NOMO-1 treated with dmso at 0.1 percent for 144 hours (cell line): ENCODE measurements at regions not wholly inside any gene's neighbourhood (a gene's known extent, or its start where the extent isn't known, plus 50 kb on each side); places are given as distances from the start of the nearest gene placed in this dataset.

Source experiments
- DNase-seq: peaks from one replicate; lab custom pipeline; 2025; ENCODE audit not compliant: unreplicated experiment; lab: John Stamatoyannopoulos, UW

DNA sequence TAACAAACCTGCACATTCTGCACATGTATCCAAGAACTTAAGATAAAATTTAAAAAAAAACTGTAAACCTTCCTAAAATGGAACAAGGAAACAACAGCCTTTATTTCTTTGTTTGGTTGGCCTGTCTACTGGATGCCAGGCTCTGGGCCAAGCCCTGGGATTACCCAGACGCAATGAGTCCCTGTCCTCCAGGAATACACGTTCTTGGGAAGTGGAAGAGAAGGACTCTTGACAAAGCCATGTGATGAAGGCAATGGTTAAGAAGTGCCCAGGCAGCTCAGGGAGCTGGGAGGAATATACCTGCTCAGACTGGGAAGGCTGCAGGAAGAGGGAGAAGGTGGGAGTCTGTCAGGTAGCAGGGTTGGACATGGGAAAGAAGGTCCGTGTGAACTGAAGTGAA is 115.4 kb downstream of the AXIN2 start:
- DNase-seq, result no peak

DNA sequence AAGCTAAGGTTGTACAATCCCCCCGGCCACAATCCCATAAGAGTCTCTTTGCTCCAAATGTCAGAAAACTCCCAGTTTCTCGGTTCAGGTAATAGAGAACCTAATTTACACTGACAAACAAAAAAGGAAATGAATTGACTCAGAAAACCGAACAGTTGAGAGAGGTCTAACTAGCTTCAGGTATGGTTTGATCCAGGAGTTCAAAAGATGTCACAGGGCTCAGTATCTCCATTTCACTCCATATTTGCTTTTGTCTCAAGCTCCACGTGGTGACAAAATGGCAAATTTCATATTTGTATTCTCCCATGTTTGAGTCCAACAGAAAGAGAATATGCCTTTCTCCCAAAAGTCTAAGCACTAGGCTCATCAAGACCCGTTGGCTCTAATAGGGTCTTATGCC is 117.4 kb downstream of the AXIN2 start:
- no peak for DNase-seq

DNA sequence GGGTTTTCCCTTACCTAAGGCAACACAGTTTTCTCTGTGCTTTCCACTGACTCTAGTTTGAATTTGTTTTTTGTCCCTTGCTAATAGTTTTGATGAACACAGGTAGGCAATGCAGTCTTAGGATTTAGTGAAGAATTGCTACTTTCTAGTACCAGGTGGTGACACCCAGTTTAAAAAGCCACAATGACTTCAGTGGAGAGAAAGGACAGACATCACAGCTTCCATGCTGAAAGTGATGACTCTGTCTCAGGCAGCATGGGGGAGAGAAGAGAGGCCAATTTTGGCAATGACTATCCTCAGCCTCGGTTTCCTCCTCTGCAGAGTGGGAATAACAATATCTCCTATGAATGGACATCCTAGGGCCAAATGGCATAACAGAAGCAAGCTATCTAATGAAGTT is 118.8 kb downstream of the AXIN2 start:
- no peak for DNase-seq

DNA sequence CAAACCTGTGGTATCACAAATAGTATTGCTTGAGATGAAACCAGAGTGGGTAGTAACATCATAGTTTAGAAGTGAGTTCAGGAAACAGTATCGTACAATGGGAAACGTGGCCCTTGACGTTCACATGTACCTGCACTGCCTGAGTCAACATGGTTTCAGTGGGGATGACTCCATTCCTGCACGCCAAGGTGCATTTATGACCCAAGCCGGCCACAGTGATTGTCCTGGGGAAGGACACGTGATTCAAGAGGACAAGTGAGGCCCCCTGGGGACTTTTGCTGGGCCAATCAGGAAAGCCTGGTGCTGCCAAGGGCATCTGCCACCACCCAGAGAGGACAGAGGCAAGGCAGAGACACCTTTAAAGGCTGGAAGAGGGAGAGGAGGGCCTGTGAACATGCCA is 119.2 kb downstream of the AXIN2 start:
- DNase-seq, result no peak

DNA sequence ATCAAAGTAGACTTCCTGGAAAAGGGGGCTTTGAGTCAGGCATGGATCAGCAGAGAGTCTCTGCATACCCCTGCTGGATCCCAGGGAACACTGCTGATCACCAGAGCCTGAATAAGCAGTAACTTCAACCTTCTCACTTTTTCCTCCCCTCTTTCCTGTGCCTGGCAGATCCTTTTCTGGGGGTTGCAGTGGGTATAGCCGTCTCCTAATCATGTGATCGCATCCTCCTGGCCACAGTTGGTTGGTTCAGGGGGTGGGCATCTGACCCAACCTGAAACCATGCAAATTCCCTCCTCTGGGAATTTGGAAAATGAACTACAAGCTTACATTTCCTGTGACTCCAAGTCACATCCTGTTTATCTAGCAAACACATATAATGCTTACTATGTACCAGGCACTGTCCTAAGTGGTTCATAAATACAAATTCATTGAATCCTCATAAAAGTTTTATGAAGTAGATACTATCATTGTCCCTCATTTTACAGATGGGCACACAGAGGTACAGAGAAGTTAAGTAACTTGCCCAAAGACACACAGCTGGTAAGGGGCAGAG is 120.3 kb downstream of the AXIN2 start:
- no peak for DNase-seq

DNA sequence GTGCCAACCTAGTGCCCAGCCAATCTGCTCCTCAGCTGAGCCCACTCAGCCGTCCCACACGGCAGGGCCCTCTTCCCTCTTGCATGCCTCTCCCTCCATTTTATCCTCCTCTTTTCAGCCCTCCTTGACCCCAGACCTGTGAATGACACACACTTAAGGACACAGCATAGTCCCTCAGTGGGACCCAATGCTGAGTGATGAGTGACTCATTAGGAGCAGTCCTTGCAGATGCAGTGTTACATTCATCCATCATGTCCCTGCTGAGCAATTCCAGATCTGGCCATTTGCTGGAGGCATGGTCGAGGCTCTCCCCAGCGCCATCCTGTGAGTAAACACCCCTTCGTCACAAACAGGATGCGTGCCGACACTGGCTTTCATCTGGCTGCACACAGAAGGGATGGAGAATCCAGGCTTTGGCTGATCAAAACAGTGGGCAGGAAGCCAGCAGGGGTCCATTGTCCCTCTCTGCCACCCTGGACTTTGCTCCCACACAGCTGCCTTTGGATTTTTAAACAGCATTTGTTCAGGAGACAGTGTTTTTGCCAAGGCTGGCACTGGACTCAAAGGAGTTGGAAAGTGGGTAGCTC is 122.6 kb downstream of the AXIN2 start:
- DNase-seq, result no peak

DNA sequence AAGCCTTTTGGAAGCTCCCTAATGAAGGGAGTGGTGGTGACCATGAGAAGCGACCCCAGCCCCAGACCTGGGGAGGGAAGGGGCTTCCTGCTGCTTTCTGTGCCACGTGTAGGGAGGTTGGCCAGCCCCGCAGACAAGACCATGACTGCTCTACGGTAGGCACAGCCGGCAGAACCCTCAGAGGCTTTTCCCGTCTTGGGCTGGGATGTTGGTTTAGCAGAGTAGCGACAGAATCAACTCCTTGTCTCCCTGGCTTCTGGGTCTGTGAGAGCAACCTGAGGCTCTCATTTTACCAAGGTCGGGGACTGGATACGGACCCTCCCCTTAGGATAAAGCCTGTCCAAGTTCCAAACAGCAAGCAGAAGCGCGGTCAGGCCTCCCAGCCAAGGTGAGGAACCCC is 123.3 kb downstream of the AXIN2 start:
- no peak for DNase-seq

DNA sequence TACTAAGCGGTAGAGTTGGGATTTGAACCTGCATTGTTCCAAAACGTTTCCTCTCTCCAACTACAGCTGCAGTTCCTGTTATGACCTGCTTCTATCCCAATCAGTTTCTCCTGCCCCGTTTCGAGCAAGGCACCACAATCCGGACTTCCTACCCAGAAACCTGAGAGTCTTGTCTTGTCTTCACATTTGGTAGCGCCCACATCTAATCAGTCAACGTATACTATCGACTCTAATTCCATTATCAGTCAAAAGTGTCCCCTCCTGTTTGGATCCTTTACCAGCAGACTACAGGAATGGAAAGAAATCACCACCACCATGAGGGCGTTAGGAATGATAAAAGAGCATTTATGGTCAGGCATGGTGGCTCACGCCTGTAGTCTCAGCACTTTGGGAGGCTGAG is 124.6 kb downstream of the AXIN2 start:
- DNase-seq, result no peak

DNA sequence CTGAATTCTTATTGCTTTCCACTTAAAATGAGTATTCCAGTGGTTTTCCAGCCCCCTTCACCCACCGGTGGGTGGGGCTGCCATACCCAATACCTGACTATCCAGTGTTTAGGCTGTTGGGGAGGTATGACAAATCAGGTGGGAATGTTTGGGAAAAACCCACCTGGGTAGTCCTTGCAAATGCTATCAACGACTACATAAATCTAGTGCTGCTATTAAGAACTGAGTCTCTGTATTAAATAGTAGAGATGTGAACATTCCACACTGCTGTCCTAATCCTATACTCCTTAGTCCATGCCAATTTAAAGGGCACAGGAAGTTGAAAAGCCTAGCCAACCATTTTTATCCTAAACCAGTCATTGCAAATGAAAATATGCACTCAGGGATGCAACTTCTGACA is 126.6 kb downstream of the AXIN2 start:
- DNase-seq, result no peak

DNA sequence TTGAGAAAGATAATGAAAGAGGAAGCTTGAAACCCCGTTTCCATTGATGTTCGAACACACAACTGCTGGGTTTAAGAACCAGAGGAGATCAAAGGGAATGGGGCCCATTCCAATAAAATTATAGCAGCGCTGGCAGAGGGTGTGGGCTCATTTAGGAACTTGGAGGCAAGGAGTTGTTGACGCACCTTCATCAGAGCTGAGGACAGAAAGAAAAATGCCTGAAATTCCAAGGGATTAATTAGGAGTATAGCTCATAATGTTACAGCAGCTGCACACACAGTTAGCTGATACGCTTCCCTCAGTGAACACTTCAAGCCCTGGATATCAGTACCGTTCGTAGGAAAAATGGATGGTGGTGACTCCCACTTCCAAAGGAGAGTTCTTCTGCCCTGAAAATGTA is 127.2 kb downstream of the AXIN2 start:
- DNase-seq, result no peak

DNA sequence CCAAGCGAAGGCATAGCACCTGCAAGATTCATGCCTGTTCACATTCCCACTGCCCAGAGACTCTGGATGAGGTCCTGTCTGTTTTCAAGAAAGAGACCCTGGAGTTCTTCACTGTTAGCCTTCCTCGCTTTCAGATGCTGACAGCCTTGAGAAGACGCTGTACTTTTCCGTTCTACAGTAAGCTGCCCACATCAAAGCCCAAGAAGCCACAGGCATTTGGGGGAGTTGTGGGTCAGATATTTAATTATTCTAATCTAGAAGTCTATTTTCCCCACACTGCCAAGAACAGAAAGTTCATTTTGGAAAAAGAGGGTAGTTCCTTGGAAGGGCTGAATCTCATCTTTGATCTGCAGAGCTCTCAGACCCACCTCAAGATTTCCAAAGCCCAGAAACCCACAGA is 127.9 kb downstream of the AXIN2 start:
- DNase-seq, result no peak

DNA sequence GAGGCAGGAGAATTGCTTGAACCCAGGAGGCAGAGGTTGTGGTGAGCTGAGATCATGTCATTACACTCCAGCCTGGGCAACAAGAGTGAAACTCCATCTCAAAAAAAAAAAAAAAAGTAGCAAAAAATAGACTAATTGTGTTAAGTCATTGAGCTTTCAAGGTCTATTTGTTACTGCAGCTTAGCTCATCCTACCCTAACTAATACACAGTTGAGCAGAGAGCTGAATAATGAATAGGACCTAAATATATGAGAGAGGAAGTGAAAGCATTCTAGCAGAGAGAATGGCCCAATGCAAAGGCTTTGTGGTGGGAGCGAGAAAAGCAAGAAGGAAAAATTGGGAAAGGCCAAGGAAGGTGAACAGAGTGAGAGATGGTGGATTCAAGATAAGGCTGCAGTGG is 128.3 kb downstream of the AXIN2 start:
- DNase-seq, result no peak

DNA sequence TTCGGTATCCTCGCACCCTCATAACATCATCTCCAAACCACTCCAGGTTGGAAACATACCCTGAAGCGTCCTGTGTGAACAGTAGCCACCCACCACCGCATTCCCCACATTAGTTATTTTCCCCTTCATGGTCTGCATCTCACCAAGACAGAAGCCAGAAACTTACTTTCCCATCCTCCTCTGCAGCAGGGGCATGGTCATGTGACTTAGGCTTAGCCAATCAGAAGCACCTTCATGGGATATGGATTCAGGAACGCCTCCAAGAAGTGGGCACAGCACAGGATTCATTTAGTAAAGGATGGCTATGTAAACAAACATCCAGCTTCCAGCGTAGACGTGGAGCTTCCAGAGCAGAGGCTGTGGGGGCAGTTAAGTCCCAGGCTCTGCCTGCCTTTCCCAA is 130.3 kb downstream of the AXIN2 start:
- no peak for DNase-seq

DNA sequence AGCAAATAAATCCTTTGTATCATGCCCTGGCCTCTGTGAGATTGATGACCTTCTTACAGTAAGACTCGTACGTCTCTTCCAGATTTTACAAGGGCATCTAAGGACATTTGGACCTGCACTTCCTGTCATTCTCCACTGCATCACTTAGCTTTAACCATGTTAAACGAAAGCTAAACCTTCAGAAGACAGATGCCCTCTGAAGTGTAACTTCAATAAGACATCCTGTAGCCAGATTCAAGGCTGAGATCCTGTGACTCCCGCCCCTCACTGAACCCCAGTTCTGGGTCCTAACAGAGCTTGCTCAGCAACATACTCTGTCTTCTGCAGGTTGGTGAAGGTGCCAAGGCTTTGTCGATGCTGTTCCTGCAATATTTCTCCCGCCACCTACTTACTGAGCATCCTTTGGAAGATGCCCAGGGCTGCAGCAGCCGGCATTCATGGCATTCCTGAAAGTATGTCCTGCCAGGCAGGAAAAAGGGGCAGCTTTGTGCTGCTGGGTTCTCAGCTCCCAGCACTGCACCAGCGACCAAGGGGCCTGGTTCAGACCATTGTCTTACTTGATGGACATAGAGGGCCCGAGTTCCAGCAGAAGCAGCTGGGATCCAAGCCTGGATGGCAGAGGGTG is 131.1 kb downstream of the AXIN2 start:
- no peak for DNase-seq

DNA sequence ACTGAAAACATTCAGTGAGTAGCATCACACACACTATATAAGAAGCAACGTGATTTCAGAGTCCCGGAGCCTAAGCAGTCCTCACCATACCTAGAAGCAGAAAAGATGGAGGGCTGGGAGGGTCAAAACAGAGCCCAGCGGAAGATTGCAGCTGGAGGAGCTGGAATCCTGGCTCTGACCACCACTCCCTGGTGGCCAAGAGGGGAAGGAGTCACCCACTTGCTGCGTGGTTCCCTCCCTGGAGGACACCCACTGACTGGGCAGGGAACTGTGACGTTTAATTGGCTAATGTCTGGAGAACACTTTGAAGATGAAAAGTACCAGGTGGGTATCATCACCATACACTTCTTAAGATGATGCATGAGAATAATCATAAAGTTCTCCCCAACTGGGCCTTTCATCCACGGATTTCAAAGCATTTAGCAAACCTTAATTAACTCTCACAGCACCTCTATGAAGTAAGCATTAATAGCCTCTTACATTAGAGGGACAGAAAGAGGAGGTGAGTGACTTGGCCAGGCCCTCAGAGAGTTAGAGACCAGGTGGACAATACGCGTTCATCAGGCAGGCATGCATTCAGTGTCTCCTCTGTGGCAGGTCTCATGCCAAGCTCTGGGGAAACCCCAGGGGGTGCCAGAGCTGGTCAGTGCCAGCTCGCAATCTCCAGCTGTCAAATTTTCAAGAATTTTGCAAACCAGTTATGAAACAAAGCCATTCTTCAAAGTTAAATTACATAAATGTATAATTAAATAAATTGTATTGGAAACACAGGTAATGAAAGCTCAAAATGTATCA is 137.9 kb downstream of the AXIN2 start:
- DNase-seq, result no peak

DNA sequence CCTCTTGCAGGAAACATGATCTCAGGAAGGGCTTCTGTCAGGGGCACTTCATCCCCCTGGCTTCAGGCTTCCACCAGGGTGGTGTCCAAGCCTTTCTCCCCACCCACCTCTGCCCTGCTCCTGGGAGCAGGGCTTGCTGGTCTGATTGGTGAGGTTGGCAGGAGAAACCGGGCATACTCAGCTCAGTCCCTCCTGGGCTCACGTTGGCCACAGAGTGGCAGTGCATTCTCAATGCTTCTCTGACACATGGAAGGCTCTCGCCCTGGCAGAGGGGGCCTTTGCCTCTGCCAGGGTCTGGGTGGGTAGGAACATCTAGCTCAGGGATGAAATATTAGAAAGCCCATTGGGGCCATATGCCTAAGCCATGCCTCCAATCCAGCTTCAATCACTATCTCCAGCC is 142.8 kb downstream of the AXIN2 start:
- no peak for DNase-seq

DNA sequence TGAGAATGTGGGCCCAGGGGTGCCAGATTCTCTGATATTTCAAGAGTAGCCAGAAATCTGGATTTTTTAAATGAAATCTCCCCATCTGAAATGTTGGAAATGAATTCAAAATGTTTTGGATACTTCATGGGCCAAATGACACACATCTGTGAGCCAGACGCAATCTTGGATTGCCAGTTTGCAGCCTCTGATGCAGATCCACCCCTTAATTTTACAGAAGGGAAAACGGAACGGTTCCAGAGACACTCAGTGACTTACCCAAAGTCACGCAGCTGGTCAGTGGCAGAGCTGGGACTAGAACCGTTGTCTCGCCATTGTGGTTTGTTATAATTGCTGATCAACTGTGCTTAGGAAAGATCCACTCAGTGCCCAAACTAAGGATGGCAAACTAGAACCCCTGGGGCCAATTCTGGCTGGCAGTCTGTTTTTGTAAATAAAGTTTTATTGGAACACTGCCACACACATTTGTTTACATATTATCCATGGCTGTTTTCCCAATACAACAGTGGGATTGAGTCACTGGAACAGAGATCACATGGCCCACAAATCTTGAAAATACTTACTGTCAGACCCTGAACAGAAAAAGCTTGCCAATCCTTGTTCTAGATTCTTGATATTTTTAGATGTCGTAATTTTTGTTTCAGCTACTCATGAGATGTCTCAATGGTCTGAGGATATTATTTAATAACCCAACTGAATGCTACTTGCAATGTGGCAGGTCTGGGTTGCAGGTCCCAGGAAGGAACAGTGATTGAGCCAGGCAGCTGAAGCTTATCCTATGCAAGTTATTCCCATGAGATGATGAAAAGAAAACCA is 143.8 kb downstream of the AXIN2 start:
- DNase-seq, result no peak

DNA sequence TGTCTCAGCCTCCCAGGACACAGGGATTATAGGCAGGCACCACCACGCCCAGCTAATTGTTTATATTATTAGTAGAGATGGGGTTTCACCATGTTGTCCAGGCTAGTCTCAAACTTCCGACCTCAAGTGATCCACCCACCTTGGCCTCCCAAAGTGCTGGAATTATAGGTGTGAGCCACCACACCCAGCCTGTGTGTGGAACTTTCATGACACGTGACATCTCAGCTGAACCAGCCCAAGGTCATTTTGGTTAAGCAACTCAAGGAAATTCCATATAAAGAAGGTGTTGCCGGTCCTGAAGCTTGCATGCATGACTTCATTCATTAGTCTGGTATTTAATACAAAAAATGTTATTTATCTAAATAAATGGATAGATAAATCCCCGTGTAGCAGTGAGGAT is 145.5 kb downstream of the AXIN2 start:
- no peak for DNase-seq

DNA sequence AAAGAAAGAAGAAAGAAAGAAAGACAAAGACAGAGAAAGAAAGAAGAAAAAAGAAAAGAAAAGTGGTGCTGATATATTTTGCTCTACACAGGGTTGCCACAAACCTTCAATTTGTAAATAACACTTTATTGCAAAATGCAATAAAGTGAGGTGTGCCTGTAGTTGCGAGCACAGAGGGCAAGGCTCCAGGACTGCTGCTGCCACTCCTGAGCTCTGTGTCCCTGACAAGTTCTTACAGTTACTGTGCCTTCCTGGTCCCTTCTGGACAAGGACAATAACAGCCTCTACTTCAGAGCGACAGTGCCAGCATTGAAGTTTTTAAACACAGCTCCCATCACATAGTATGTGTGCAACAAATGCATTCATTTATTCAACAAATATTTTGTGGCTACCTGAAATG is 148.1 kb downstream of the AXIN2 start:
- DNase-seq, result no peak

DNA sequence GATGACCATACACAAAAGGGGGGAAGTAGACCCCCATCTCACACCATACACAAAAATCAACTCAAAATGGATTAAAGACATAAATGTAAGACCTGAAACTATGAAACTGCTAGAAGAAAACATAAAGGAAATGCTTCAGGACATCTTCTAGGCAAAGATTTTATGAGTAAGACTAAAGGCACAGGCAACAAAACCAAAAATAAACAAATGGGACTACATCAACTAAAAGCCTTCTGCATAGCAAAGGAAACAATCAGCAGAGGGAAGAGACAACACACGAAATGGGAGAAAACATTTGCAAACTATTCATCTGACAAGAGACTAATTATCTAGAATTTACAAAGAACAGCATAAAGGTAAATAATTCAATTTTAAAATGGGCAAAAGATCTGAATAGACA is 152.1 kb downstream of the AXIN2 start:
- no peak for DNase-seq

DNA sequence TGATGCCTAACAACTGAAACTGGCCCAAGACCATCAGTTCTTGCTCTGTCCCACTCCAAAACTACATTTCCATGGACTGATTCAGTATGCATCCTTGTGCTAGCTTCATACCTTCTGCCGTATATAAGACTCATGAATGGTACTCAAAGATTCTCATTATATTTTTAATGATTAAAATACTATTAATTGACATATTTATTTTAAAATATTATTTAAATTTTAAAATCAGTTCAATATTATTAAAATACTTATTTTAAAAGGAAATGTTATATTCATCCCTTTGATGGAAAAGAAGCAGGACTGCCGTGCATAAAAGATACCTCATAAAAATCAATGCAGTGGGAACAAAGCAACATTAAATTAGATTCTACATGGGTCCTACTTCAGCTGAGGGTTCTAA is 153.4 kb downstream of the AXIN2 start:
- no peak for DNase-seq
